HG03196 (cell line): ENCODE measurements at regions not wholly inside any gene's neighbourhood (a gene's known extent, or its start where the extent isn't known, plus 50 kb on each side); places are given as distances from the start of the nearest gene placed in this dataset.

ENCODE experiments used
- ATAC-seq: cut with Tn5 transposase; IDR thresholded peaks from one replicate; pipeline ENCODE4 v1.9.1; 2021; ENCODE audit not compliant: unreplicated experiment

- no peak for ATAC-seq
Measured at GRCh38 chr11:41851743-41852142, 392.3 kb upstream of the LRRC4C start.

GRCh38 chr11:41861838-41862237 is 402.4 kb upstream of the LRRC4C start:
- ATAC-seq, result no peak

GRCh38 chr11:41866525-41866924 is 407.1 kb upstream of the LRRC4C start:
- no peak for ATAC-seq

- ATAC-seq, result no peak
Measured at GRCh38 chr11:41868606-41869005, 409.2 kb upstream of the LRRC4C start.

- no peak for ATAC-seq
Measured at GRCh38 chr11:41872426-41872825, 413.0 kb upstream of the LRRC4C start.

GRCh38 chr11:41872870-41873269 is 413.4 kb upstream of the LRRC4C start:
- ATAC-seq, result no peak

GRCh38 chr11:41878095-41878494 is 418.6 kb upstream of the LRRC4C start:
- no peak for ATAC-seq

GRCh38 chr11:41879214-41879613 is 419.8 kb upstream of the LRRC4C start:
- ATAC-seq, result no peak

- no peak for ATAC-seq
Measured at GRCh38 chr11:41895081-41895480, 435.6 kb upstream of the LRRC4C start.

- no peak for ATAC-seq
Measured at GRCh38 chr11:41897991-41898390, 438.5 kb upstream of the LRRC4C start.

- no peak for ATAC-seq
Measured at GRCh38 chr11:41917900-41918299, 458.4 kb upstream of the LRRC4C start.

GRCh38 chr11:41920374-41920773 is 460.9 kb upstream of the LRRC4C start:
- no peak for ATAC-seq

- ATAC-seq, result no peak
Measured at GRCh38 chr11:41921746-41922390, 462.4 kb upstream of the LRRC4C start.

- no peak for ATAC-seq
Measured at GRCh38 chr11:41926339-41926738, 466.9 kb upstream of the LRRC4C start.

GRCh38 chr11:41935241-41935640 is 475.8 kb upstream of the LRRC4C start:
- ATAC-seq, result no peak

GRCh38 chr11:41935795-41936194 is 476.3 kb upstream of the LRRC4C start:
- no peak for ATAC-seq

GRCh38 chr11:41943656-41944055 is 484.2 kb upstream of the LRRC4C start:
- no peak for ATAC-seq

GRCh38 chr11:41947392-41947791 is 487.9 kb upstream of the LRRC4C start:
- no peak for ATAC-seq

- no peak for ATAC-seq
Measured at GRCh38 chr11:41950470-41951143, 491.2 kb upstream of the LRRC4C start.

- no peak for ATAC-seq
Measured at GRCh38 chr11:41954034-41954433, 494.6 kb upstream of the LRRC4C start.

GRCh38 chr11:41955066-41955465 is 495.6 kb upstream of the LRRC4C start:
- ATAC-seq, result no peak

GRCh38 chr11:41955635-41956400 is 496.4 kb upstream of the LRRC4C start:
- no peak for ATAC-seq
